Duodenal mucosa (tissue), 2 donors: ENCODE measurements at regions not wholly inside any gene's neighbourhood (a gene's known extent, or its start where the extent isn't known, plus 50 kb on each side); places are given as distances from the start of the nearest gene placed in this dataset.

Experiments
- H3K27ac ChIP-seq: one replicate; pipeline ENCODE4 v1.7.0; 2013; ENCODE audit warnings: low read depth, low read length
- H3K27me3 ChIP-seq, 2 donors: one replicate each; pipeline ENCODE4 v1.7.0; 2013; ENCODE audit warnings: low read length in 2 of 2, control low read depth in 1 of 2; ENCODE audit not compliant: insufficient read depth in 2 of 2, control insufficient read depth in 1 of 2
- H3K36me3 ChIP-seq, 2 donors: one replicate each; pipeline ENCODE4 v1.7.0; 2013; ENCODE audit warnings: low read length in 2 of 2, control low read depth in 1 of 2; ENCODE audit not compliant: insufficient read depth in 2 of 2, control insufficient read depth in 1 of 2
- H3K4me1 ChIP-seq, 2 donors: one replicate each; pipeline ENCODE4 v1.7.0; 2013; ENCODE audit warnings: low read length in 2 of 2, control low read depth in 1 of 2; ENCODE audit not compliant: insufficient read depth in 2 of 2, control insufficient read depth in 1 of 2
- H3K4me3 ChIP-seq, 2 donors: one replicate each; pipeline ENCODE4 v1.7.0; 2013; ENCODE audit warnings: low read length in 2 of 2, low read depth in 1 of 2
- H3K9ac ChIP-seq, 2 donors: one replicate each; pipeline ENCODE4 v1.7.0; 2013; ENCODE audit warnings: low read length in 2 of 2, low read depth in 1 of 2
- H3K9me3 ChIP-seq, 2 donors: one replicate each; pipeline ENCODE4 v1.7.0; 2013; ENCODE audit warnings: low read length in 2 of 2, control low read depth in 1 of 2; ENCODE audit not compliant: control insufficient read depth in 1 of 2

DNA sequence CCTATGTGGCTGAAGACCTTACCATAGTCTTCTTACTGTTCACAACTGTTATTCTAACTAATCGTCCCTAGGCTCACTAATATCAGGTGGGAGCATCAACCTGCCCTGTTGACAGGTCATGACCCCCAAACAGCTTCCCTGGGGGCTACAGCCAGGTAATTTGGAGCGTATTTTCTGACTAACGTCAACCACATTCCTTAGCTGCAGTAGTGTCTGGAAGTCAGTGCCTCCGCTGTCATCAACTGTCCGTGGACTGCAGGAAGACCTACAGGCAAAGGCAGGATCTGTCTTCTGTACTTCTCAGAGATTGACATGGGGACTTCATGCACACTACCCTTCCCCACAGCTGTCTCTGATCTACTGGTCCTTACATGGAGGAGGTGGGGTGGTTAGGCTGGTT is 456.9 kb downstream of the BCL11A start:
- Histone ChIP-seq H3K4me3 (no peak overlapping the region), H3K9ac (no peak overlapping the region), H3K27me3 (no peaks in the 10 kb centered on the region), H3K4me1 (peaks cover 32 to 44% of the 10 kb centered on the region in 2 donors), H3K27ac (no peak overlapping the region), H3K9me3 (no peaks in the 10 kb centered on the region), H3K36me3 (no peaks in the 10 kb centered on the region)

DNA sequence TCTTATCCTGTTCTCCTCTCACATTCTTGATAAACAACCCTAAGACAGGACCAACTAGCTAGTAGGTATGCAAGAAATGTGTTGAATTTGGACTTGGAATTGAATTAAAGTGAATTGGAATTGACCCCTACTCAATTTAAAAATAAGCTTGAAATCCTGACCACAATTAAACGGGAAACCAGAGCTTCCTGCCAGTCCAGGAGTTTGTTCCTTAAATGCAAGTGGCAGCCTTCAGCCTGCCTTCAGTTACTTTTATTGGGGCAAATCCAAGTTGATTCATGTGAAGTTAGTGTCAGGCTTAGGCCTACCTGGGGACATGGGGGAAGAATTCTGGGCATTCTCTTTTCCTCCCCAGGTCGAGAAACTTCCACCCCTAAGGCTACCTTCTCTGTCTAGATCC is 457.6 kb downstream of the BCL11A start:
- Histone ChIP-seq H3K4me3 (no peak overlapping the region), H3K27ac (no peak overlapping the region), H3K9ac (no peak overlapping the region), H3K4me1 (peaks cover 38 to 50% of the 10 kb centered on the region in 2 donors), H3K9me3 (no peaks in the 10 kb centered on the region), H3K27me3 (no peaks in the 10 kb centered on the region), H3K36me3 (no peaks in the 10 kb centered on the region)

DNA sequence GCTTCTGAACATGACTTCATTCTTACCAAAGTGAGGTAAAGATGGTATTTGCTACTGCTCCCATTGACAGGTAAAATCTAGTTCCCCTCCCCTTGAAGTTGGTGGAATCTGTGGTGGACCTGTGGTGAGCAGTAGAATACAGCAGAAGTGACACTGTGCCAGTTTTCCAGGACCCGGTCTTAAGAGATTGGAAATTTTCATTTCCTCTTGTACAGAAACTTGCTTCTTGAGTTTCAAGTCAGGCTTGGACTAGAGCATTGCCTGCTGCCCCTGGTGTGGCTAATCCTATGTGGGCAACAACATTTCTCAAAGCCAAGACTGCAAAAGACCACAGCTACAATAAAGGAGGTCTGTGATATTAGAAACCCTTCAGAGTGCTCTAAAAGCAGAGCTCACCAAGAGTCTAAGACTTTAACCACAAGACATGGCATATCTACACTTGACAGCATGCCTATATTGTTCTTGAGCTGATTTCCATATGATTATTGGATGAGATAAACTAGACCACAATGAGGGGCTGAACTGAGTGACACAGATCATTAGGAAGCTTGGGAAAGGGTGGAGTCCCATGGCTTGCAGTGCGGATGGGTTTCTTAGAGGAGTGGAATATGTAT is 458.1 kb downstream of the BCL11A start:
- no peak overlapping the region for H3K9ac ChIP-seq
- no peaks in the 10 kb centered on the region for H3K36me3 ChIP-seq
- H3K9me3 ChIP-seq = no peaks in the 10 kb centered on the region
- H3K4me1 ChIP-seq = peaks cover 38 to 52% of the 10 kb centered on the region in 2 donors
- H3K27me3 ChIP-seq = no peaks in the 10 kb centered on the region
- H3K4me3 ChIP-seq = peak overlapping the region in 1 of 2 donors; percentile 3
- H3K27ac ChIP-seq = no peak overlapping the region

DNA sequence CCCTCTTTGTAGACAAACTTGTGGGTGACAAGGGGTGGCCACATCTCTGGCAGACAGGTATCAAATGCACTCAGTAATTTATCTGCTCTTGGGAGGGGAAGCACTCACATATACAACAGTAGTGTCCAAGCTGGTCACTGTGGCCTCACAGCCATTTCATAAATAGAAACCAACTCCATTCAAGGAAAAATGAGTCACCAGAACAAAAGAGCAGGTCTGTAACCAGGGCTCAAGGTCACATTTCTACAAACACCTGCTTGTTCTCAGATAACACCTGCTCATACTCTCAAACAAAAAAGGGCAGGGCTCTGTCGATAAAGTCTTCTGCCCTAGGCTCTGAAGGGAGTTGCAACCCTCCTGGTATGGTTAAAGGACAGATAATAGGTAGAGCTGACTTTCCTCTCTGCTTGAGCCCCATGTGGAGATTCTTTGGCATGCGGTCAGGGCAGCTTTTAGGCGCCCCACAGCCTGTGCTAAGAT is 459.0 kb downstream of the BCL11A start:
- Histone ChIP-seq H3K4me3 (peak overlapping the region in 1 of 2 donors; percentile 3), H3K27me3 (no peaks in the 10 kb centered on the region), H3K9ac (no peak overlapping the region), H3K9me3 (no peaks in the 10 kb centered on the region), H3K27ac (peak overlapping the region; percentile 54), H3K36me3 (no peaks in the 10 kb centered on the region), H3K4me1 (peaks cover 38 to 52% of the 10 kb centered on the region in 2 donors)

DNA sequence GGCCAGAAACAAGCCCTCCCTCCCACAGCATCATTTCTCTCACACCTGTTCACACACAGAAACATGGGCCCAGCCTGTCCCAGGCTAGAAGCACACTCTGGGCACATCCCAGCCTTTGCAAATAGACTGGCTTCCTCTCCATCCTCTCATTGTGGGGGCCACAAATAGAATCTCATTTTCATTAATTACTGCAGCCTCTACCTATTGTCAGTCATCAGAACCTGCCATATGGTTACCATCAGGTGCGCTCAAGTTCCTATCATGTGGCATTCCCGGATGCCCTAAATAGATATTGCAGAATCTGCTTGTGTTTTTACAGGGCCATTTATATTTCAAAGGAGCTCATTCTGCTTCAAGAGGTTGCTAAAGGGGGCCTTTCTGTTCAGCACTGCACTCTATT is 460.7 kb downstream of the BCL11A start:
- Histone ChIP-seq H3K36me3 (no peaks in the 10 kb centered on the region), H3K9ac (no peak overlapping the region), H3K27ac (no peak overlapping the region), H3K27me3 (no peaks in the 10 kb centered on the region), H3K4me3 (no peak overlapping the region), H3K9me3 (no peaks in the 10 kb centered on the region), H3K4me1 (peaks cover 38 to 52% of the 10 kb centered on the region in 2 donors)

DNA sequence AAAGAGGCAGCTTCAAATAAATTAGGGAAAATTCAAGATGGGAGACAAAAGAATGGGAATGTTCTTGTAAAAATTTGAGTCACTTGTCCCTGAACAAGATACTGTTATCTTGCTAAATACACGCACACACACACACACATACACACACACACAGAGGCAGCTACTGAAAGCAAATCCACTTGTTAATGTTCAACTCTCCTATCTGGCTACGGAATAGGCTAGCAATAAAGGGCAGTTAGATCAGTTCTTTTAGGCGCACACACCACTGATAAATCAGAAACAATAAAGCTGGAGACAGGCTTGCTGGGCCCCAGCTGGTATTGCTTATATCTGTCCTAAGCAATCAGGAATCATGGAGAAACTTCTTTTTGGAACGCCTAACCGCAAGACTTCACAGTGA is 461.6 kb downstream of the BCL11A start:
- Histone ChIP-seq H3K27ac (no peak overlapping the region), H3K9ac (peak overlapping the region in 1 of 2 donors; percentile 44), H3K4me1 (peaks cover 38 to 52% of the 10 kb centered on the region in 2 donors), H3K27me3 (no peaks in the 10 kb centered on the region), H3K9me3 (no peaks in the 10 kb centered on the region), H3K4me3 (no peak overlapping the region), H3K36me3 (no peaks in the 10 kb centered on the region)

DNA sequence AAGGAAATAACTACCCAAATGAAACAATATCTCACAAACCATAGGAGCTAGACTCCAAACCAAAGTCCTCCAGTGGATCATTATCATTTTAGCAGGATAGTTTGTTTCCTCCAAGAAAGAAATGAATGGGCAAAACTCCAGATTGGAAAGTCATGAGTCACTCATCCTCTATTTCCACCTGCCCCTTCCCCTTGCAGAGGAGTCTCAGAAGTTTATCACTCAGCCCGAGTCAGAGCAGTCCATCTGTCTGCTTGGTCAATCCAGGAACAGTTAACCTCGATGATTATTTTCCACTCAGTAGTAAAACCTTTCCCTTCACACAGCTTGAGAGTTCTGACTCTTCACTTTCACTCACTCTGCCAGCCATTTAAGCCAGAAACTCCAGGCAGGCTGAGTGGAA is 462.2 kb downstream of the BCL11A start:
- Histone ChIP-seq H3K4me1 (peaks cover 38 to 49% of the 10 kb centered on the region in 2 donors), H3K36me3 (no peaks in the 10 kb centered on the region), H3K9me3 (no peaks in the 10 kb centered on the region), H3K27ac (no peak overlapping the region), H3K27me3 (no peaks in the 10 kb centered on the region), H3K4me3 (peak overlapping the region in 1 of 2 donors; percentile 29), H3K9ac (no peak overlapping the region)

DNA sequence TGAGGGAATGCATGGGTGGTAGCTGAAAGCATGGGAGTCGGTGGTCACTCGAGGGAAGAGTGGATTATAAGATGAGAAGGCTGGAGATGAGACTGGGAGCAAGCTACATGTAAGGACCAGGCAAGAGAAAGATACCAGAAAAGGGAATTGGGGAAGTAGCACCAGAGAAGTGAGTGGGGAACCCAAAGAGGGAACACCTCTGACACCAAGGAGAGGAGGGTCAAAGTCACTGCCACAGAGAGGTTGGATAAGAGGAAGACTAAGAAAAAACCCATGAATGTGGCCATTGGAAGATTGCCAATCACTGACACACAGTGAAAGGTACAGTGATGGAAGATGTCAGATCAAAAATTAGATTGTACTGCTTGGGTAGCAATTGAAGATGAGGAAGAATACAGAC is 473.9 kb downstream of the BCL11A start:
- H3K9ac ChIP-seq = no peak overlapping the region
- no peaks in the 10 kb centered on the region for H3K36me3 ChIP-seq
- no peaks in the 10 kb centered on the region for H3K9me3 ChIP-seq
- no peak overlapping the region for H3K4me3 ChIP-seq
- H3K4me1 ChIP-seq = no peaks in the 10 kb centered on the region
- no peaks in the 10 kb centered on the region for H3K27me3 ChIP-seq
- H3K27ac ChIP-seq = no peak overlapping the region

DNA sequence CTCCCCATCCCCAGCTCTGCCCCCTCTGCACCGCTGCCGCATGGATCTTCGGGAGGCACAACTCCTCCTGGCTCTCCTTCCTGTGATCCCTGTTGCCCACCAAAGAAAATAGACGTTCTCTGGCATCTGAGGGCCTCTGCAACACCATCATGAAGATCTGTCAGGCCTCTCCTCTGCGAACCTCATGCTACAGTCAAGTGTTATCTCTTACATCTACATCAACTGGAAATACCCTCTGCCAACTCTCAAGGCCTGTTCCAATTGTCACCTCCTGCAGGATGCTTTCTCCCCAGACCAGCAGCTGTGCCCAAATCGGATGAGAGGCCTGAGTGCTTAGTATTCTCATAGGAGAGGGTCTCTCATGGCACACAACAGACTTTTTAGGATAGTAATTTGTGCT is 478.4 kb downstream of the BCL11A start:
- Histone ChIP-seq H3K4me1 (no peaks in the 10 kb centered on the region), H3K9ac (no peak overlapping the region), H3K27me3 (no peaks in the 10 kb centered on the region), H3K4me3 (no peak overlapping the region), H3K36me3 (no peaks in the 10 kb centered on the region), H3K27ac (no peak overlapping the region), H3K9me3 (no peaks in the 10 kb centered on the region)

DNA sequence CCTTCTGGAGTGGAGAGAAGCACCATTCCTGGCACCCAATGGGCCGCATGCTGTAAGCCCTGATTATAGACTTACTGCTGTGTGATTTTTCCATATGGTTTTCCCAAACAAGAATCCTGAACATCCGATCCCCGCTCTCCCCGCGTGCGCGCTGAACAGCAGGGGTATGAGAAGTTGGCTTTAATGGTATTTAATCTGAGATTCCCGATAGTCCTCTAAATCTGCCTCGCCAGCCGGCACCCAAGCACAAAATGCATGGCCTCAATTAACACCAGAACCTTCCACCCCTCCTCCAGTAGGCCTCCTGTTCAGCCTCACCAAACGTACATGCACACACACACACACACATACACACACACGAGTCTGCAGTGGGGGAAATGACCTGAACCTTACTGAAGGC is 480.3 kb downstream of the BCL11A start:
- H3K9ac ChIP-seq = no peak overlapping the region
- no peaks in the 10 kb centered on the region for H3K9me3 ChIP-seq
- H3K36me3 ChIP-seq = no peaks in the 10 kb centered on the region
- H3K27me3 ChIP-seq = no peaks in the 10 kb centered on the region
- H3K4me1 ChIP-seq = no peaks in the 10 kb centered on the region
- no peak overlapping the region for H3K27ac ChIP-seq
- H3K4me3 ChIP-seq = no peak overlapping the region
